T-helper 2 cell treated with Interferon-gamma antibody and Interleukin-4, amounts not matched to agents 100 ng/mL and 5 ng/mL, for 36 hours (primary cell): ENCODE measurements at regions not wholly inside any gene's neighbourhood (a gene's known extent, or its start where the extent isn't known, plus 50 kb on each side); places are given as distances from the start of the nearest gene placed in this dataset.

Experiments used
- intact Hi-C: fragments of 100-400 bp; cut with micrococcal nuclease; formaldehyde crosslinking; loops from one replicate; pipeline ENCODE4 v1.15.1; 2023

DNA sequence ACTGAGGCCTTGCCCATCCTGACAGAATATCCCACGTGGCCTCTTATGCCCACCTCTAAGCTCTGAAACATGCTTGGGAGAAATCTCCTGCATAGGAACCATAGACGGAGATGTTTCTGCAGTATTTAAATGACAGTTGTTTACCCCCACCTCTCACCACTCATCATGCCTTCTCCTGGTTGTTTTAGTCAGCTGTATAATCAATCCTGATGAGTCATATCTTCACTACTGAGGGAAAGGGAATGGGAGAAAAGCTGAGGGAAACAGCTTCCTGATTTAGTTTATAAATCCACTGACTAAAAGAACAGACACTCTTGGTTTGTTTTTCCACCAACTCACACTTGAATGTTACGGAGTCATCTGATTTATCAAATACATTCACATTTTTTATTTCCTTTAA is 113.2 kb upstream of the TENT5A start:
- intact Hi-C loops: no loop called here

DNA sequence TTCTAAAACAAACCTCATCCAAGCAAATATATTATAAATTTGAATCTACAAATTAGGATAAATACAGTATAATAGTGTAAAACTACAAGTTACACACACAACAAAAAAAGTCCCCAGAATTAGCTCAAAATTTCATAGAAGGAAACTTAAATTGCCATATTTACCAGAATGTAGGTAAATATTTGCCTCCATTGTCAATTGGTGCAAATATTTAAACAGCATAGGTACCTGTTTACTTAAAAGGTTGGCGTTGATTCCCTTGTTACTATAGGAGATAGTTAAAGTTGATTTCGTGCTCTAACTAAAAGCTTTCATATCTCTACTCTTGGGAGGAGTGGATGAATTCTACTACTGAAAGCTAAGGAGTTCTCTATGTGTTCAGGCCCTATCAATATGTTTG is 111.6 kb upstream of the TENT5A start:
- intact Hi-C loops: no loop called here

DNA sequence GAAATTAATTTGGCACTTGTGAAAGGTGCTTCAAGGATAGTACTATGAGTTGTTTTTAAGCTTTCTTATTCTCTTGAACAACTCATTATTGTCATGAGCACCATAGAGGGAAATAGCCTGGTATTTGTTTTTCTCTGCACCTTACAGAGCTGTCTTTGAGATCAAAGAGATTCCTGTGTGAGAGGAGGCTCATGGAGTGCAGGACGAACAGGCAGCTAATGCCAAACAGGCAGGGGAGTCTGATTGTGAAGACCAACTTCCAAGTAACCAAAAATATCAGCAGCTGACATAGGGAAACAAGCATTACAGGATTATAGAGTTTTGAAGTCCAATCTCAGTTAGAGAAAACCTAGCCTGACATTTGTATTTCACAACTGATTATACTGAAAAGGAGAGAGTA is 110.6 kb upstream of the TENT5A start:
- intact Hi-C loops: no loop called here

DNA sequence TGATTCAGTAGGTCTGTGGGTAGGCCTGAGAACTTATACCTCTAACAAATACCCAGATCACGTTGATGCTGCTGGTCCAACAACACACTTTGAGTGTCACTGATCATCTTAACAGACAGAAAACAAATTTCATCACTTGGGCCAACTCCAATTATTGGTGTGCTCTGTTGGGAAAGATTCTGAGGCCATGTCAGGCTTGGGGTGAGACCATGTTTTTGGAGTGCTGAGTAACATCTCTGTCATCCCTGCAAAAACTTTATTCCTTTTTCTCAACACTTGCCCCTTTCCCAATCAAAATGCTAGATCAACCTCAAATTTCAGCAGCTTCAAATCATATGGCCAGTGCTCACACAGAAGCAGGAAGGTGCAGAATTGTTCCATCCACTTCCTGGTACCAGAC is 108.8 kb upstream of the TENT5A start:
- intact Hi-C loops: no loop called here

DNA sequence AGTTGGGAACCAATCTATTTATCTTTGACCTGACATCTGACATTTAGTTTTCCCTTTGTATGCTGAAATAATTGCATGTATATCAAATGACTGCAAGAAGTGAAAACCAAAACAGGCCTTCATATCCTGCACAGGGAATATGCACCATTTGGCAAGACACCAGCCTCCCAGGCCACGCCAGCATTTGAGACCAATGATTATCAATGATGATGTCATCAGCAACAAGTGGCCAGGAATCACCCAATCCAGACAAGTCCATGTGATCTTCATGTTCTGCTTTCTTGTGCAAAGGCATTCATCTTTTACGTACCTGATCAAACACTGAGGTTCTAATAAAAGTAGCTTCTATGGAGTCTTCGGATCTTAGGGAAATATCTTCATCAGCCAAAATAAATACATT is 107.4 kb upstream of the TENT5A start:
- intact Hi-C loops: no loop called here

DNA sequence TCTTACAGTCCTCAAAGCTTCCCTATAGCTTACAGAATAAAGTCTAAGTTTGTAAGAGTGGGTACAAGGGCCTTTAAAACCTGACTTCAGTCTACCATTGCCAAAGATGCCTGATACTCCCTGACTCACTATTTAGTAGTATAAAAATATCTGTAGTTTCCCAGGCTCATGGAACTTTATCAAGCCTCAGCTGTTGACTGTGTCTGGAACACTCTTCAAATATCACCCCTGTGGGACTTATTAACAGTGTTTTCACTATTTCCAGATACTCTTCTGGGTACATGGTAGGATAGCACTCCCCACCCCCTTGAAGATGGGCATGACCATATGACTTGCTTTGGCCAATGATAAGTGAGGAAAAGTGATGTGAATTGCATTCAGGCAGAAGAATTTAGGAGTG is 105.3 kb upstream of the TENT5A start:
- intact Hi-C loops: no loop called here

DNA sequence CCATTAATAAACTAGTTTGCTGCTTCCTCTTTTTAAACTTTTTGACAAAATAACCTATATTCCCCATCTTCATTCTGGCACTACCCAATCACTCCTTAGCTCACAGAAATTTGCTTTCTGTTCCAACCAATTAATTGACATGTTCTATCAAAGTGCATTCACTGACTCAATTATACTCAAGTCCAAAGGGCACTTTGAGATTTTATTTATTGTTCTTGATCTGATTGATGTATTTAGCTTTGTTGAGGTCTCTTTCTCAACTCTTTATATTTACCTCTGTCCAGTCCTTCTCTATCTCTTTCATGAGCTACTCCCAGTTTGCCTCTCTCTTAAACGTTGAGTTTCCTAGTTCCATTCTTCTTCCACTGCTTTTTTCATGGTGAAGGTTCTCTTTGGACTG is 104.4 kb upstream of the TENT5A start:
- intact Hi-C loops: no loop called here

DNA sequence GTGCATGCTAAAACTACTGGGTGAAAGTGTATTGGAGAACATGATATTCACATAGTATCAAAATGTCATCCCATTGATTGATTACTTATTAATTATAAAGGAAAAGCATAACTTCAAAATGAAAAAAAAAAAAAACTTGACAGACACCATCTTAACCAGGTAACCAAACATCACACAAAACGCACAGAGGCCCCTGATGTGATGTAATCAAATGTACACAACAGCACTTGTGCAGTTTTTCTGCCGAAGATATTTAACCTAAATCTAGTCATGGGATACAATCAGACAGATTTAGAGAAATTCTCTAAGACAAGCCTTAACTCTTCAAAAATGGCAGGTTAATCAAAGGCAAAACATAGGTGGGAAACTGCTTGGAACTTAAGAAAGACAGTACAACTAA is 102.0 kb upstream of the TENT5A start:
- intact Hi-C loops: no loop called here

DNA sequence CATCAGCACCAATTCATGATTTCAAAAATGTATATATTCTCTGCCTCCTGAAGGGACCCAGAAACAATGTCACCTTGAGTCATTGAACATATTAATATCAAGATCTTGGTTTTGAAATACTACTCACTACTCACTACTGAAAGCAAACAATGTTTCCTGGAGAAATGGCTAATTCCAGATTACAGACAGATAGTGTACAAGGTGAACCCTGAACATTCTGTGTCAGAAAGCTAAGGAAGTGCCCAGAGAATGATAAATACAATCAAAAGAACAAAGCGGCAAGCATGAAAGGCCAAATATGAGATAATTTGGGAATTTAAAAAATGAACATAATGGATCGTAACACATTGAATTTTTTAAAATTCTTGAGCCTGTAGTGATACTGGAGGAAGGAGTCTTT is 101.5 kb upstream of the TENT5A start:
- intact Hi-C loops: no loop called here

DNA sequence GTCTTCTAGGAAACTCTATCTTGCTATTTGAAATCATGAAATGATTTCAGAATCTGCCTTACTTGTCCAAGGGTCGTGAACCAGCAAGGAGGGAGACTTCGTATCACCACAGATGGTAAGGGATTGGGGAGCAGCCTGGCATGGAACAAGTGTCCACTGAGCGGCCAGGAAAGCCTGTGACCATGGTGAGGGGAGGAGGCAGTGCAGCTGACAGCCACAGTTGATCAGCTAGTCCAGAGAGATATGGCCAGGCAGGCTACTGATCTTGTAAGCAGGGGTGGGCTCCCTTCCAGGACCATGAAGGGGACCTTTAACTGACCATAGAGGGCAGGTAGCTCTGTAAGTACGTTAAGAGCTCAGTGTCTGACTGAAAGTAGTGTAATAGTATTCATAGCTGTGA is 96.8 kb upstream of the TENT5A start:
- intact Hi-C loops: no loop called here

DNA sequence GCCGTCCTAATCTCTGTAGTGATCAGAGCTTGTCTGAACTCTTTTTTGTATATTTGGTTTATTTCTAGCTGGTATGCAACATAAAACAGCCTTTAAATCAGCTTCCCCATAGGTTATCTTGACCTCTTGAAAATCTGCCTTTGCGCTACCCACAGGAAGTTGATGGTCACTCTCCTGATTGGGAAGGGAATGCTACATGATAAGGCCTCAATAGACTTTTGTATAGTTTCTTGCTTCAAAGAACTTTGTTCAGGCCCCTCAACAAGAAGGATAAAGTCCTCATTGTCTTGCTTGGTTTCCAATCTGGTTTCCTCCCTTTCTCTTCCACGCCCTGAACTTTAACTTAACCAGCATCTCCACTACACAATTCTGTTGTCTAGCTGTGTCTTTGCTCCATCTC is 95.4 kb upstream of the TENT5A start:
- intact Hi-C loops: no loop called here

DNA sequence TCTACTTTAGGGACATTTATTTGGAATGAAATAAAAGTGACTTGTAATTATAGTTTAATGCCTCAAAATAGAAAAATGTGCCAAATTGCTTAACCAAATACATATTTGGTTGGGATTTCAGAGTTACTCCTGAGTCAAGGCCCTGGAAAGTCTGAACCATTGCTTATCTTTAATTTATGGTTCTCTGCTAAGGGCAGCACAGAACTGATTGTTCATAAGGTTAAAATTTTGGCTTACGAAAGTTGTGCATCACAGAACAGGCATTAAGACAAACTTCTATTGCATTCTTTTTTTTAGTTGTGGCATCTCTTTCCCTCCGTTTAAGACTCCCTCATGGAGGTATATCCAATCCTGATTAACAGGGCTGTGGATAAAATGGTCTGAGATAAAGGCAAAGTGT is 92.2 kb upstream of the TENT5A start:
- intact Hi-C loops: no loop called here

DNA sequence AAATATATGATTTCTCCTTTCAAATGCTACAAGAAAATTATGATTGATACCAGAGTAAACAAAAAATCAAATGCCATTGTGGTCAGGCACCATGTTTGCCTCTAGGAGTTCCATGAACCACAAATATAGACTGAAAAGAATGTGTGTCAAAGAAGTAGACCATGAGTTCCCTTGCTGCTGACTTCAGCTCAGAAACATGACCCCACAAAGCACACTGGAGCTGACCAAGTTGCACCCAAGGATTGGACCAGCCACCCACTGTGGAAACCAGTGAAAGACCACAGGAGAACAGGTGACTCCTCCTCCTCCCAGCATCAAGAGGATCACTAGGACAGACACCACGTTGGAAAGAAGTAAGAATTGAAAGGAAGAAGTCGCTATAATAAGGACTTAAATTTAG is 90.8 kb upstream of the TENT5A start:
- intact Hi-C loops: no loop called here

DNA sequence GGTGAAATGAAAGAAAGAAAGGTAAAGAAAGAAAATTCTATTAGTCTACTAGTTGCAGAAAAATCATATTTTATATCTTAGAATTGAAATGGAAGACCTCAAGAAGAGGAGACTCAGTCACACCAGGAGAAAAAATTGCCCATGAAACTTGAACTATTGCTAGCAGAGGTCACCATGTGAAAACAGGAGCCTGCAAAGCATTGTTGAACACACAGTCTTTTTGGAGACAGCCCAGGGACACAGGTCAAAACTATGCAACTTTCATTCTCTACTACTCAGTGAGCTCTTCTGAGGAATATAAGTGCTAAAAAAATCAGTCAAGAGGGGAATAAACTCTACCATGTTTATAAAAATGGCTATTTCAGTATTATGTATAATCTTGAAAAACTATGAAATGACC is 89.8 kb upstream of the TENT5A start:
- intact Hi-C loops: no loop called here

DNA sequence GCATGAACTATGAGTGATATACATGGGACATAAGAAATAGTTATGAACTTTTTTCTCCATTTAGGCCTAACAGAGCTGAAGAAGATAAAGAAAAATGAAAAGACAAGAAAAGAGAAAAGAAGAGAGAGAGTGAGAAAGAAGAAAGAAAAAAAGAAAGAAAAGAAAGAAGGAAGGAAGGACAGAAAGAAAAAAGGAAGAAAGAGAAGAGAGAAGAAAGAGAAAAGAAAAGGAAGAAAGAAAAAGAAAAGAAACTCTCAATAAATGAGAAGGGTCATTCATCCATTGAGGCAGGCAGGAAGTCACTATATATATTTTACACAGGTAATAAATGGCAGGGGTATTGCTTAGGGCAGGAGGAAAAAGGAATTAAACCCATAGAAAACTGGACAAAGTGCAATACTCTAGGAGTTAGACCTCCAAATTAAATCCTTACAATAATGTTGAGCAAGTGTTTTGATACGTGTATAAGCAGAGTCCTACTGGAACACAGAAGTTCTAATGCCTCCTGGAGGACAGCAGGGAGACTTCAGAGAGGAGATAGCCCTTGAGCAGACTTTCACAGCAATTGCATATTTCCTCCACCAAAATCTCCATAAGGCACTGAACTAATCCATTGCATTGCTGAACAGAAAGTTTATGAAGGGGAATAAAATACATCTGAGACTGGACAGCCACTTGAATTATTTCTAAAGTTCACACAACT is 86.4 kb upstream of the TENT5A start:
- intact Hi-C loops: no loop called here

DNA sequence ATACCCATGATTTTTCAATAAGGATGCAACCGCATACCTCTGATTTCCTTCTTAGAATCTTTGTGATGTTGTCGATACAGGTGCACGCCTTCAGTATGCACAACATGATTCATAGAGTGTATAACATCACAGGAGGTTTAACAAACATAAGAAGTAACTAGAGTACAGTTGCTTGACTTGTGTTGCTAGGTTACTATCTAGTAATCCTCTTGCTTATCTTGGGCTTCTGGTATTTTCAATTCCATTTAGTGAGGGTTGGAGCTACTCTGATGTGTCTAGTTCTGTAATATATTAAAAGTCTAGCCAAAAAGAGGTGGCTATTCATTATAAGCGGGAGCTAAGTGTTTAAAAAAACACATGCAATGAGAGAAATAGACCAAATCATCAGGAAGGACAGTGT is 85.5 kb upstream of the TENT5A start:
- intact Hi-C loops: no loop called here

DNA sequence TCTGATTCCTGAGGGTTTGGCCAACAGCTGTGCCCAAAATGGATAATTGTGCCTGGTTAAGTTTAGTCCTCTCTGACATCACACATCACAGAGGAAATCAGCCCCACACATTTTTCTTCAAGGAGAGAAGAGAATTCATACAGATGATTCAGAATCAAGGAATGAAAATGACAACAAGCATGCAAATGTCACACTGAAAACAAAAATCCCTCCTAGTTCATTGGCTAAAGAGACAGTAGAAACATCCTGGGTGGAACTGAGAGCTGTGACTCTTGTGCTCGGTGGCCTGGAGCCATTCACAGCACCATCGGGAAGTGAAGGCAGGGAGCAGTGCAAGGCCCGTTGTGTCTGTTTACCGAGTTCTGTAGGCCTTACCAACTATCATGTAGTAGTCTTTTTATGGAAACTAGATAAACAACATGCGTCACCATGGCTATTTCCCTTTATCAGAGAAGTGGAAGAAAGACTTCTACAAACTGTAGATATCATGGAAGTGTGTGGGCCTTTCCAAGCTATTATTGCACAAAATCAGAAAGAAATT is 81.7 kb upstream of the TENT5A start:
- intact Hi-C loops: no loop called here

DNA sequence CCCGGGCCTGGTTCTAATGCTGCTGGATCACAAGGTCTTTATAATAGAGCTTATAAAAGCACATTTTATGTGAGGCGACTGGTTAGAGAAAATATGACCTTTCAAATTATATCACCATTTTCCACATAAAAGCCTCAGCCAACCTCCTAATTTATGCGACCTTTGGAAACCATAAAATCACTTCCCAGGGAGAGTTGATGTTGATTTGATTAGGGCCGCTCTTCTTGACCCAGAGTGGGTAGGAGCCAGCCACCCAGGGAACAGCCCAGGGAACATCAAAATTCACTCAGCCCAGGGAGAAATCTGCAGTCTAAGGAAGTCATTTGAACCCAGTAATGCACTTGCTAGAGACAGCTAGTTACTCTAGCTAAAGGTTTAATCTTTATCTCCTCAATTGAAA is 79.8 kb upstream of the TENT5A start:
- intact Hi-C loops: no loop called here

DNA sequence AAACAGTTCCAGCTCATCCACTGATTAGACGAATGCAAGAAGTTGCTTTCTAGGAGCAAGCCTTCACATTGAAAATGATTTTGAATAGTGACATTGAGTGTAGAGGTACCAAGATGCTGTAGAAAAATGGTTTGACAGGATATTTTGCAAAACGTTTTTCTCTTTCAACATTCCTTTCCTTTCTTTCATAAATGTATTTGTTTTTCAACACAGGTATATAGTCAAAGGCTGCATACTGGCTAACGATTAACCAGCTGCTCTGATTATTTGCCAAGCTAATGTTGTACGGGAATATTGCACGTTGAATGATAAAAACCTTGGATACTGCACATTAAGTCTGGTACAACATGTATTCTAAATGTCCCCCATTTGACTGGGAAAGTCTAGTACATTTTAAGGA is 78.8 kb upstream of the TENT5A start:
- intact Hi-C loops: no loop called here

DNA sequence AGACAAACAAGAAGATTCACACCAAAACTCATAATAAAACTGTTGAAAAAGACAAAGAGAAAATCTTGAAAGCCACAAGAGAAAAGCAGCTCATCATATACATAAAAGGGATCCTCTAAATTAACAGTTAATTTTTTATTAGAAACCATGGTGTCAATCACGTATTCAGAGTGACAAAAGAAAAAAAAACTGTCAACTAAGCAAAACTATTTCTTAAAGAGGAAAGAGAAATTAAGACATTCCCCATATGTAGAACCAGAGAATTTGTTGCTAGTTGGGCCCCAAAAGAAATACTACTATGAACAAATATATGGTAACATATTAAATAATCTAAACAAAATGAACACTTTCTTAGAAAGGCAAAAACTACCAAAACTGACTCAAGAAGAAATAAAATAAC is 74.3 kb upstream of the TENT5A start:
- intact Hi-C loops: no loop called here

DNA sequence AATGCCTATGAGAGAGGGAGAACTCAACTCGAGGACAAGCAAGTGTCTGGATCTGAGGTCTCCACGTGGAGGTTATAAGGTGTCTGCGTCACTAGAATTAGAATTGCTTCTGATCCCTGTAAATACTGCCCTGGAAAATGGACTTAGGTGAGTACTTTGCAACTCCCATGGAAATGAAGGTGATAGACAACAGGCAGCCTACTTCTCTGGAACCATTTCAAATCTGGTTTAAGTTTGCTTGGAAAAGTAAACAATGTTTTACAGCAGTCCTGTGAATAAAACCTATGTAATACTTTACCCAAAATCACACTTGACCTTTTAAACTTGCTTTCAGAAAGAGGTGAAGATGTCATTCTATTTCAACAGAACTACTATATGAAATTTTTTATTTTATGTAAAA is 70.1 kb upstream of the TENT5A start:
- intact Hi-C loops: no loop called here

DNA sequence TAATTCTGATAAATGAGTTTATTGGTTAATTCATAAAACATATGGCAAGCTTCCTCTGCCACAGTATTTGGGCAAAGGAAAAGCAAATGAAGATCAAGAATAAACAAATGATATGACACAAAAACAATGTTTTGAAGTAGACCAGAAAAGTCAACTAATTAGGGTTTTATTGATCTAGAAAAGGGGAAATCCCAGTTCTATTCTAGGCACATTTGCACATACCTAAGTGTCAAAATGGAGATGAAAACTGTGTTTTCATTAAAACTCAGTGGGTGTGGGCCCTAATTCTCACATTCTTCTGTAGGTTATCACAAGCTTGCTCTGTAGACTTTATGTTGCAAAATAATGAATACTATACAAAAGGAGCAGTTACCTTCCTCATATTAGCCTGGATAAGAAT is 69.0 kb upstream of the TENT5A start:
- intact Hi-C loops: no loop called here

DNA sequence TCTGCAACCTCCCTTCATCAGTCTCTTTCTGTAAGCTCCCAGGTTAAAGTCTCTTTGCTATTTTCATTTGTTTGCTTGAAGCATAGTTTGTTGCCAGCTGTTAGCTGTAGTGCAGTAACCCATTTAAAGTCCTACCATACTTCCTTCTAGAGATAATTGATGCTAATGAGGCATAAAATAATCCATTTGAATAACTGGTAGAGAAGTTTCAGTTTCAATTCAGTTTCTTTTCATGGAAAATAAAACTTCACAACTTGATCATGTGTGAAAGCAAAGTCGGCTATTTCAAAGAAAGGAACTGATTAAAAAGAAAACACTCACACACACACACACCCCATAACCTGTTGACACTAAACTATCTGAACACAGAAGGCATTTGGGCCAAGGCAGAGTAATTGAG is 68.5 kb upstream of the TENT5A start:
- intact Hi-C loops: no loop called here

DNA sequence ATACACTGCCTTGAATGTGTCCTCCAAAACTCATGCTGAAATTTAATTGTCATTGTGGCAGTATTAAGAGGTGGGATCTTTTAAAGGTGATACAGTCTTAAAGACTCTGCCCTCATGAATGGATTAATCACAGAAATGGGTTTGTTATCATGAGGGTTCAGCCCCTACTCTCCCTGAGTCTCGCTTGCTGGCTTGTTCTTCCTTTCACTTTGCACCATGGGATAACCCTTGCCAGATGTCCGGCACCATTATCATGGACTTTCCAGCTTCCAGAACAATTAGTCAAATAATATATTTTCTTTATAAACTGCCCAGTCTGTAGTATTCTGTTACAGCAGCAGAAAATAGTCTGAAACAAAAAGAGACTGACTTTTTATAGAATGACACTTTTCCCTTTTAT is 67.9 kb upstream of the TENT5A start:
- intact Hi-C loops: no loop called here
